ENCODE measurements at regions not wholly inside any gene's neighbourhood (a gene's known extent, or its start where the extent isn't known, plus 50 kb on each side); places are given as distances from the start of the nearest gene placed in this dataset.

DNA sequence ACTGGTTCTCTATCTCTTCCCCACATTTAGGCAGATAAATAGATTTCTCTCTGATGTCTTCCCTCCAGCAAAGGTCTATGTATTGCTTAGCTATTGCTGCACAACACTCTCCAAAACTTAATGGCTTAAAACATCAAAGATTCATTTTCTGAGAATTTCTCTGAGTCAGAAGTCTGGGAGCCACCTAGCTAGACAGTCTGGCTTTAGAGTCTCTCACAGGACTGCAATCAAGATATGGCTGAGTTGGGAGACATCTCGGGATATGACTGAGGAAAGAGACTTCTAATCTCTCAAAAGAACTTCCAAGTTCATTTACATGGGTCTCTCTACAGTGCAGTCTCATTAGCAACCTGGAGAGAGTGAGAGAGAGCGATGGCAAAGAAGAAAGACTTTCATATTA, 553.6 kb upstream of the GHITM start:
- no peak for TF ChIP-seq POLR2A (IDR thresholded peaks at IDR 0.05; ENCODE audit: control extremely low read depth in 1 of 2, low read depth in 2 of 2, low read length in 2 of 2)
- TF ChIP-seq POLR2AphosphoS5 (IDR thresholded peaks at IDR 0.05; ENCODE audit: low read depth, low read length): no peak
- TF ChIP-seq RNF2 (IDR thresholded peaks at IDR 0.05; ENCODE audit: borderline replicate concordance, low read depth, low read length, missing control alignments, poor library complexity, severe bottlenecking): no peak
- TF ChIP-seq CTCF (IDR thresholded peaks at IDR 0.05; ENCODE audit: control extremely low read depth in 1 of 3, insufficient read depth in 1 of 3, low read depth in 1 of 3, low read length in 3 of 3): no peak
- no peak for TF ChIP-seq EZH2 (IDR thresholded peaks at IDR 0.05; ENCODE audit: low read depth, low read length, severe bottlenecking)
- TF ChIP-seq KDM5A (IDR thresholded peaks at IDR 0.05; ENCODE audit: low read length): no peak
- TF ChIP-seq HDAC2 (IDR thresholded peaks at IDR 0.05; ENCODE audit: borderline replicate concordance in 1 of 2, low read depth in 2 of 2, low read length in 2 of 2): no peak
- no peak for TF ChIP-seq CREB1 (IDR thresholded peaks at IDR 0.05)
- TF ChIP-seq, protein P1, sequence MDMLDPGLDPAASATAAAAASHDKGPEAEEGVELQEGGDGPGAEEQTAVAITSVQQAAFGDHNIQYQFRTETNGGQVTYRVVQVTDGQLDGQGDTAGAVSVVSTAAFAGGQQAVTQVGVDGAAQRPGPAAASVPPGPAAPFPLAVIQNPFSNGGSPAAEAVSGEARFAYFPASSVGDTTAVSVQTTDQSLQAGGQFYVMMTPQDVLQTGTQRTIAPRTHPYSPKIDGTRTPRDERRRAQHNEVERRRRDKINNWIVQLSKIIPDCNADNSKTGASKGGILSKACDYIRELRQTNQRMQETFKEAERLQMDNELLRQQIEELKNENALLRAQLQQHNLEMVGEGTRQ (IDR thresholded peaks at IDR 0.05; ENCODE audit: low read length): no peak
- no peak for TF ChIP-seq RFX5 (IDR thresholded peaks at IDR 0.05; ENCODE audit: borderline replicate concordance, low read depth, low read length)
- no peak for TF ChIP-seq RXRA (IDR thresholded peaks at IDR 0.05; ENCODE audit: insufficient read depth, low read depth, low read length)
- no peak for TF ChIP-seq RAD21 (IDR thresholded peaks at IDR 0.05 in 1 of 2, conservative IDR thresholded peaks at IDR 0.05 in 1 of 2; ENCODE audit: low read depth in 2 of 2, low read length in 2 of 2)
- no peak for TF ChIP-seq CHD1 (IDR thresholded peaks at IDR 0.05; ENCODE audit: low read depth, low read length)
- no peak for TF ChIP-seq BCL11A (IDR thresholded peaks at IDR 0.05; ENCODE audit: low read depth in 2 of 2, low read length in 2 of 2)
